ENCODE measurements at regions not wholly inside any gene's neighbourhood (a gene's known extent, or its start where the extent isn't known, plus 50 kb on each side); places are given as distances from the start of the nearest gene placed in this dataset.
A peak's percentile ranks its signal among the peaks of the same experiment; 100 is the strongest.

DNA sequence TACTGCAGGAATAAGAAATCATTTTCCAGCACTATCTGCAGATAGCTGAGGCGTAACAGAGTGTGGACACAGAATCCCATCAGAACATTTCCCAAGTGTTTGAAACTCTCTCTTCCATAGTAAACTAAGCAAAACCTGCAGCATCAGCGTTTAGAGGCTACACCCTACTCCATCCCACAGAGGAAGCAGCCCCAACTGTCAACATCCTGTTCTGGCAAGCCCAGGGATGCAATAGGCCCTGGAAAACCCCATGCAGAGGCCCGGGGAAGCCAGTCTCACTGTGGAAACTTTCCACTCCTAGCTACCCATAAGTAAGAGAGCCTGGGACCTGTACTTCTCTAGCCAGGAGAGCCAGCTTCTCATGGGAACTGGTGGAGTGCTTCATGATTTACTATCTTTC, 129.4 kb downstream of the LY86 start:
- Histone ChIP-seq H3K27ac (ENCODE audit: extremely low read depth, low read depth, low read length) (no peak overlapping the region), H3K36me3 (ENCODE audit: control insufficient read depth in 2 of 2, insufficient read depth in 1 of 2, low read length in 2 of 2) (no peaks in the 10 kb centered on the region), H3K9me3 (ENCODE audit: control insufficient read depth, insufficient read depth, low read depth, low read length) (no peaks in the 10 kb centered on the region), H3K4me3 (ENCODE audit: low read depth, low read length) (no peak overlapping the region), H3K4me1 (ENCODE audit: control insufficient read depth, insufficient read depth, low read length) (no peaks in the 10 kb centered on the region; the same call in 1 of the 2 replicates)
- ChIA-PET POLR2A (no interaction called here), CTCF (interaction anchor here (0.8 to 8.1 kb wide), 4 partner anchors 20 to 526 kb away, joined by 4 to 65 read pairs (median 27); no protein-coding TSS in a partner anchor)
- TF ChIP-seq ZNF768 (tag by site-specific recombination; IDR thresholded peaks at IDR 0.05) (no peak), ZNF239 (tag by site-specific recombination; IDR thresholded peaks at IDR 0.05) (no peak), SP7 (tag by site-specific recombination; IDR thresholded peaks at IDR 0.05) (no peak), ZNF677 (tag by site-specific recombination; IDR thresholded peaks at IDR 0.05) (no peak), YY2 (tag by site-specific recombination; IDR thresholded peaks at IDR 0.05) (no peak), ZNF610 (tag by site-specific recombination; IDR thresholded peaks at IDR 0.05; ENCODE audit: borderline replicate concordance) (no peak), ZNF629 (tag by site-specific recombination; IDR thresholded peaks at IDR 0.05) (no peak), SALL2 (tag by site-specific recombination; IDR thresholded peaks at IDR 0.05; ENCODE audit: borderline replicate concordance) (no peak), ZNF132 (tag by site-specific recombination; IDR thresholded peaks at IDR 0.05; ENCODE audit: borderline replicate concordance) (no peak), ZNF660 (tag by site-specific recombination; IDR thresholded peaks at IDR 0.05) (no peak)
- TF ChIP-seq, protein P1, sequence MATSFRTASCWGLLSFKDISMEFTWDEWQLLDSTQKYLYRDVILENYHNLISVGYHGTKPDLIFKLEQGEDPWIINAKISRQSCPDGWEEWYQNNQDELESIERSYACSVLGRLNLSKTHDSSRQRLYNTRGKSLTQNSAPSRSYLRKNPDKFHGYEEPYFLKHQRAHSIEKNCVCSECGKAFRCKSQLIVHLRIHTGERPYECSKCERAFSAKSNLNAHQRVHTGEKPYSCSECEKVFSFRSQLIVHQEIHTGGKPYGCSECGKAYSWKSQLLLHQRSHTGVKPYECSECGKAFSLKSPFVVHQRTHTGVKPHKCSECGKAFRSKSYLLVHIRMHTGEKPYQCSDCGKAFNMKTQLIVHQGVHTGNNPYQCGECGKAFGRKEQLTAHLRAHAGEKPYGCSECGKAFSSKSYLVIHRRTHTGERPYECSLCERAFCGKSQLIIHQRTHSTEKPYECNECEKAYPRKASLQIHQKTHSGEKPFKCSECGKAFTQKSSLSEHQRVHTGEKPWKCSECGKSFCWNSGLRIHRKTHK (tag by site-specific recombination; IDR thresholded peaks at IDR 0.05), result no peak
- TF ChIP-seq, protein P2, sequence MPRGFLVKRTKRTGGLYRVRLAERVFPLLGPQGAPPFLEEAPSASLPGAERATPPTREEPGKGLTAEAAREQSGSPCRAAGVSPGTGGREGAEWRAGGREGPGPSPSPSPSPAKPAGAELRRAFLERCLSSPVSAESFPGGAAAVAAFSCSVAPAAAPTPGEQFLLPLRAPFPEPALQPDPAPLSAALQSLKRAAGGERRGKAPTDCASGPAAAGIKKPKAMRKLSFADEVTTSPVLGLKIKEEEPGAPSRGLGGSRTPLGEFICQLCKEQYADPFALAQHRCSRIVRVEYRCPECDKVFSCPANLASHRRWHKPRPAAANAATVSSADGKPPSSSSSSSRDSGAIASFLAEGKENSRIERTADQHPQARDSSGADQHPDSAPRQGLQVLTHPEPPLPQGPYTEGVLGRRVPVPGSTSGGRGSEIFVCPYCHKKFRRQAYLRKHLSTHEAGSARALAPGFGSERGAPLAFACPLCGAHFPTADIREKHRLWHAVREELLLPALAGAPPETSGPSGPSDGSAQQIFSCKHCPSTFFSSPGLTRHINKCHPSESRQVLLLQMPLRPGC (tag by site-specific recombination; IDR thresholded peaks at IDR 0.05), result no peak

DNA sequence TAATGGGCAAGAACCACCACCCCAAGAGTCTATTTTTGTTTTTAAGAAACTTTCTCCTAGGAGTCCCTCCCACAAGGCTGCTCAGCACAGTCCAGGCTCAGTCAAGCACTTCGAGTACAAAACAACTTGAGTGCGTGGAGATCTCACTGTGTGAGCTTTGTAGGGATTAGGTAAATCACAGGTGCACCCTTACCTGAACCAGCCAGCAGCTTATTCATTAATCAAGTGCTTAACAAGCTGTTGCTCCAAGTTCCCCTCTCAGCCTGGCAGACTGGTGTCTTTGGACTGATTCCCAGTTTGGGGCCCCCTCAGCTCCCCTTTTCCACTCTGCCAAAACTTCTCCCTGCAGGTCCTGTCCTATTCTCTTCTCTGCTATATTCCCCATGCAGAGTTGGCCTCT, 133.1 kb downstream of the LY86 start:
- TF ChIP-seq, protein P1 (tag by site-specific recombination; IDR thresholded peaks at IDR 0.05), result no peak
- TF ChIP-seq GLIS1 (tag by site-specific recombination; IDR thresholded peaks at IDR 0.05) (0 out of 2 replicates have a peak, but pooled peaks have one; percentile 7), ZSCAN23 (tag by site-specific recombination; IDR thresholded peaks at IDR 0.05) (no peak)
- TF ChIP-seq, protein P3, sequence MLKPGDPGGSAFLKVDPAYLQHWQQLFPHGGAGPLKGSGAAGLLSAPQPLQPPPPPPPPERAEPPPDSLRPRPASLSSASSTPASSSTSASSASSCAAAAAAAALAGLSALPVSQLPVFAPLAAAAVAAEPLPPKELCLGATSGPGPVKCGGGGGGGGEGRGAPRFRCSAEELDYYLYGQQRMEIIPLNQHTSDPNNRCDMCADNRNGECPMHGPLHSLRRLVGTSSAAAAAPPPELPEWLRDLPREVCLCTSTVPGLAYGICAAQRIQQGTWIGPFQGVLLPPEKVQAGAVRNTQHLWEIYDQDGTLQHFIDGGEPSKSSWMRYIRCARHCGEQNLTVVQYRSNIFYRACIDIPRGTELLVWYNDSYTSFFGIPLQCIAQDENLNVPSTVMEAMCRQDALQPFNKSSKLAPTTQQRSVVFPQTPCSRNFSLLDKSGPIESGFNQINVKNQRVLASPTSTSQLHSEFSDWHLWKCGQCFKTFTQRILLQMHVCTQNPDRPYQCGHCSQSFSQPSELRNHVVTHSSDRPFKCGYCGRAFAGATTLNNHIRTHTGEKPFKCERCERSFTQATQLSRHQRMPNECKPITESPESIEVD (tag by site-specific recombination; IDR thresholded peaks at IDR 0.05), result no peak
- TF ChIP-seq, protein P4, sequence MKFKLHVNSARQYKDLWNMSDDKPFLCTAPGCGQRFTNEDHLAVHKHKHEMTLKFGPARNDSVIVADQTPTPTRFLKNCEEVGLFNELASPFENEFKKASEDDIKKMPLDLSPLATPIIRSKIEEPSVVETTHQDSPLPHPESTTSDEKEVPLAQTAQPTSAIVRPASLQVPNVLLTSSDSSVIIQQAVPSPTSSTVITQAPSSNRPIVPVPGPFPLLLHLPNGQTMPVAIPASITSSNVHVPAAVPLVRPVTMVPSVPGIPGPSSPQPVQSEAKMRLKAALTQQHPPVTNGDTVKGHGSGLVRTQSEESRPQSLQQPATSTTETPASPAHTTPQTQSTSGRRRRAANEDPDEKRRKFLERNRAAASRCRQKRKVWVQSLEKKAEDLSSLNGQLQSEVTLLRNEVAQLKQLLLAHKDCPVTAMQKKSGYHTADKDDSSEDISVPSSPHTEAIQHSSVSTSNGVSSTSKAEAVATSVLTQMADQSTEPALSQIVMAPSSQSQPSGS (tag by site-specific recombination; IDR thresholded peaks at IDR 0.05; ENCODE audit: low read depth), result no peak

More for the DNA sequence above, 133.1 kb downstream of the LY86 start:
- Histone ChIP-seq H3K4me3 (ENCODE audit: low read depth, low read length) (no peak overlapping the region), H3K9me3 (ENCODE audit: control insufficient read depth, insufficient read depth, low read depth, low read length) (no peaks in the 10 kb centered on the region), H3K27ac (ENCODE audit: extremely low read depth, low read depth, low read length) (no peak overlapping the region), H3K36me3 (ENCODE audit: control insufficient read depth in 2 of 2, insufficient read depth in 1 of 2, low read length in 2 of 2) (no peaks in the 10 kb centered on the region), H3K4me1 (ENCODE audit: control insufficient read depth, insufficient read depth, low read length) (no peaks in the 10 kb centered on the region)
- ChIA-PET POLR2A (no interaction called here), CTCF (interaction anchor here (0.6 to 8.1 kb wide), 7 partner anchors 25 to 522 kb away, joined by 3 to 65 read pairs (median 40); no protein-coding TSS in a partner anchor)

Data from HEK293 (cell line).